Panc1 (cell line): ENCODE measurements at regions not wholly inside any gene's neighbourhood (a gene's known extent, or its start where the extent isn't known, plus 50 kb on each side); places are given as distances from the start of the nearest gene placed in this dataset.

Experiments used
- ATAC-seq: fragments of 200-7000 bp; cut with Tn5 transposase; 2 replicates; pipeline ENCODE4 v1.9.1; 2020; ENCODE audit warnings: mild to moderate bottlenecking, moderate library complexity
- BruUV-seq: library from RNA; stranded (reverse); fragments of 400-500 nt; replicated peaks from 2 replicates; lab custom pipeline; 2021; lab: Mats Ljungman, UMichigan
- CTCF ChIA-PET: fragments of 300-600 bp; sonication (Branson Sonifier 250); formaldehyde crosslinking; loops from one replicate; lab custom pipeline; 2022; ENCODE audit warnings: antibody characterized with exemption; lab: Charles Lee
- POLR2A ChIA-PET: fragments of 300-600 bp; sonication (Branson Sonifier 250); formaldehyde crosslinking; loops from one replicate; lab custom pipeline; 2022; ENCODE audit warnings: antibody characterized with exemption; lab: Charles Lee
- DNase-seq: peaks from one replicate; pipeline ENCODE4 v3.0.0-alpha.2; 2010; ENCODE audit warnings: low read depth, low spot score
- H3K27ac ChIP-seq: 2 replicates; pipeline ENCODE4 v1.5.1; 2011; ENCODE audit warnings: mild to moderate bottlenecking, low read length, inconsistent platforms
- H3K27me3 ChIP-seq: fragments of 200-500 bp; sonication (Bioruptor generic); 2 replicates; pipeline ENCODE4 v1.6.0; 2014; ENCODE audit warnings: low read length, inconsistent platforms; ENCODE audit not compliant: control insufficient read depth, insufficient read depth
- H3K36me3 ChIP-seq: fragments of 200-500 bp; sonication (Bioruptor generic); 2 replicates; pipeline ENCODE4 v1.5.1; 2014; ENCODE audit warnings: inconsistent platforms, mild to moderate bottlenecking, low read length, moderate library complexity; ENCODE audit not compliant: control insufficient read depth, insufficient read depth
- H3K4me1 ChIP-seq: 2 replicates; pipeline ENCODE4 v1.5.1; 2011; ENCODE audit warnings: inconsistent platforms, mild to moderate bottlenecking, low read length, moderate library complexity; ENCODE audit not compliant: control insufficient read depth, insufficient read depth
- H3K4me3 ChIP-seq, 2 experiments: 2 replicates each; pipeline ENCODE4 v1.5.1; 2011 to 2012; ENCODE audit warnings: low read depth in 2 of 2, low read length in 2 of 2, mild to moderate bottlenecking in 2 of 2, inconsistent platforms in 1 of 2, moderate library complexity in 1 of 2
- H3K9me3 ChIP-seq: fragments of 200-500 bp; sonication (Bioruptor generic); 2 replicates; pipeline ENCODE4 v1.5.1; 2014; ENCODE audit warnings: low read depth, mild to moderate bottlenecking, inconsistent platforms, low read length, moderate library complexity; ENCODE audit not compliant: control insufficient read depth, insufficient read depth
- POLR2AphosphoS5 ChIP-seq: IDR thresholded peaks from 2 replicates; pipeline ENCODE4 v1.6.1; 2012; ENCODE audit warnings: mild to moderate bottlenecking, low read depth, low read length, moderate library complexity
- SIN3A ChIP-seq: IDR thresholded peaks from 2 replicates; pipeline ENCODE4 v1.6.1; 2012; ENCODE audit warnings: low read depth, mild to moderate bottlenecking, low read length, moderate library complexity, borderline replicate concordance; ENCODE audit not compliant: insufficient read depth
- TCF7L2 ChIP-seq: IDR thresholded peaks from 2 replicates; pipeline ENCODE4 v1.6.1; 2011; ENCODE audit warnings: mild to moderate bottlenecking, low read depth, low read length, inconsistent platforms
- in situ Hi-C: cut with HindIII; loops from 2 replicates; pipeline ENCODE4 v1.10.0; 2016; ENCODE audit warnings: low sequenced_read_pairs, low pct_unique_long_range_greater_than_20kb
- intact Hi-C: fragments of 100-400 bp; cut with micrococcal nuclease; formaldehyde crosslinking; loops from one replicate; pipeline ENCODE4 v1.10.0; 2022; ENCODE audit not compliant: unreplicated experiment
- TF ChIP-seq, protein P1 (sequence below), 2 experiments: IDR thresholded peaks; 2 replicates each; pipeline ENCODE4 v1.6.1; 2011 to 2012; ENCODE audit warnings: low read depth in 2 of 2, control low read depth in 1 of 2, low read length in 1 of 2, mild to moderate bottlenecking in 1 of 2, moderate library complexity in 1 of 2; ENCODE audit not compliant: insufficient read depth in 1 of 2
- TF ChIP-seq, protein P2 (sequence below): fragments of 450-650 bp; IDR thresholded peaks from 2 replicates; pipeline ENCODE4 v1.5.1; 2017; ENCODE audit warnings: mild to moderate bottlenecking

DNA sequence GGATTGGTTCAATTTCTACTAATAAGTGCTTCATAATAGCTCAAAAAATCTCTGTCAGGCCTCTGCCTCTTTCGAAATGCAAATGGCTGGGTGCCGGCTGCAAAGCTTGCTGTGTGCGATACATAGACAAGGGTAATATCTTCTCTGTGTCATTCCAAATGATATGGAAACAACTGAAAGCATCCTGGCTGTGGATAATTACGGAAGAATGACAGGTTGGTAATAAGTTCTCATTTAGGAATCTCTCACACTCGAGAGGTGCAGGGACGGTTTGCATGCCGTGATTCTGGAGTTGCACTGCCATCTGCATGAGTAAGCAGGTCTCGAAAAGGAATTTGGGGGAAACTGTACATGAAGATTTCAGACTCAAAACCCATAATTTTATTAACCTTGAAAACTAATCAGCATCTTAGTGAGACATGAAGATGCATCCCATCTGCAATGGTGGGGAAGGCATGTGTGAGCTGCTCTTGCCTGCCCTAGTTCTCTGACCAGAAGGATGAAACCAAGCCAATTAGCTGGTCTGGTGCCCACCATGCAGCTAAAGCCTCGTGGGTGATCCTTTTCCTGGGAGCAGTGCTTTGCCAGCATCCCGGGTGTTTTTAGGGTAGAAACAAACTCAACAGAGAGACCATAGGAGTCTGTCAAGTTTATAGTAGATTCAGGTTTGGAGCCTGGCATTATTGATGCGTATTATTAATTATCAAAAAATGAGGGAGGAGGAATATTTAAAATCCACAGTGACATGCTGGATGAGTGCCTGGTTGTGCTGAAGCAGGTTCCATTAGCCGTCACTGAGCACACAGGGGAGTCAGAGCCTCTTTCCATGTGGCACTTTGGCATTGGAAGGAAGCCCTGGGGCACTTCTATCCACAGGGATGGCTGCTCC, 503.6 kb upstream of the MGMT start:
- in situ Hi-C loops, result no loop called here
- ATAC-seq, result no peak
- ChIA-PET POLR2A (interaction anchor here (0.7 kb wide), 1 partner anchor 207 kb away, joined by 16 read pairs; no protein-coding TSS in a partner anchor), CTCF (no interaction called here)
- peaks cover 14% of the 10 kb centered on the region; the same call in 1 of the 2 replicates for H3K27me3 ChIP-seq
- no peaks in the 10 kb centered on the region for H3K9me3 ChIP-seq
- TF ChIP-seq SIN3A (no peak), POLR2AphosphoS5 (no peak), TCF7L2 (no peak)
- TF ChIP-seq, protein P1, sequence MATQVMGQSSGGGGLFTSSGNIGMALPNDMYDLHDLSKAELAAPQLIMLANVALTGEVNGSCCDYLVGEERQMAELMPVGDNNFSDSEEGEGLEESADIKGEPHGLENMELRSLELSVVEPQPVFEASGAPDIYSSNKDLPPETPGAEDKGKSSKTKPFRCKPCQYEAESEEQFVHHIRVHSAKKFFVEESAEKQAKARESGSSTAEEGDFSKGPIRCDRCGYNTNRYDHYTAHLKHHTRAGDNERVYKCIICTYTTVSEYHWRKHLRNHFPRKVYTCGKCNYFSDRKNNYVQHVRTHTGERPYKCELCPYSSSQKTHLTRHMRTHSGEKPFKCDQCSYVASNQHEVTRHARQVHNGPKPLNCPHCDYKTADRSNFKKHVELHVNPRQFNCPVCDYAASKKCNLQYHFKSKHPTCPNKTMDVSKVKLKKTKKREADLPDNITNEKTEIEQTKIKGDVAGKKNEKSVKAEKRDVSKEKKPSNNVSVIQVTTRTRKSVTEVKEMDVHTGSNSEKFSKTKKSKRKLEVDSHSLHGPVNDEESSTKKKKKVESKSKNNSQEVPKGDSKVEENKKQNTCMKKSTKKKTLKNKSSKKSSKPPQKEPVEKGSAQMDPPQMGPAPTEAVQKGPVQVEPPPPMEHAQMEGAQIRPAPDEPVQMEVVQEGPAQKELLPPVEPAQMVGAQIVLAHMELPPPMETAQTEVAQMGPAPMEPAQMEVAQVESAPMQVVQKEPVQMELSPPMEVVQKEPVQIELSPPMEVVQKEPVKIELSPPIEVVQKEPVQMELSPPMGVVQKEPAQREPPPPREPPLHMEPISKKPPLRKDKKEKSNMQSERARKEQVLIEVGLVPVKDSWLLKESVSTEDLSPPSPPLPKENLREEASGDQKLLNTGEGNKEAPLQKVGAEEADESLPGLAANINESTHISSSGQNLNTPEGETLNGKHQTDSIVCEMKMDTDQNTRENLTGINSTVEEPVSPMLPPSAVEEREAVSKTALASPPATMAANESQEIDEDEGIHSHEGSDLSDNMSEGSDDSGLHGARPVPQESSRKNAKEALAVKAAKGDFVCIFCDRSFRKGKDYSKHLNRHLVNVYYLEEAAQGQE (IDR thresholded peaks at IDR 0.05; ENCODE audit: insufficient read depth in 1 of 2, low read depth in 2 of 2, low read length in 1 of 2), result no peak
- TF ChIP-seq, protein P2, sequence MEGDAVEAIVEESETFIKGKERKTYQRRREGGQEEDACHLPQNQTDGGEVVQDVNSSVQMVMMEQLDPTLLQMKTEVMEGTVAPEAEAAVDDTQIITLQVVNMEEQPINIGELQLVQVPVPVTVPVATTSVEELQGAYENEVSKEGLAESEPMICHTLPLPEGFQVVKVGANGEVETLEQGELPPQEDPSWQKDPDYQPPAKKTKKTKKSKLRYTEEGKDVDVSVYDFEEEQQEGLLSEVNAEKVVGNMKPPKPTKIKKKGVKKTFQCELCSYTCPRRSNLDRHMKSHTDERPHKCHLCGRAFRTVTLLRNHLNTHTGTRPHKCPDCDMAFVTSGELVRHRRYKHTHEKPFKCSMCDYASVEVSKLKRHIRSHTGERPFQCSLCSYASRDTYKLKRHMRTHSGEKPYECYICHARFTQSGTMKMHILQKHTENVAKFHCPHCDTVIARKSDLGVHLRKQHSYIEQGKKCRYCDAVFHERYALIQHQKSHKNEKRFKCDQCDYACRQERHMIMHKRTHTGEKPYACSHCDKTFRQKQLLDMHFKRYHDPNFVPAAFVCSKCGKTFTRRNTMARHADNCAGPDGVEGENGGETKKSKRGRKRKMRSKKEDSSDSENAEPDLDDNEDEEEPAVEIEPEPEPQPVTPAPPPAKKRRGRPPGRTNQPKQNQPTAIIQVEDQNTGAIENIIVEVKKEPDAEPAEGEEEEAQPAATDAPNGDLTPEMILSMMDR, result no peak
- H3K4me3 ChIP-seq, result no peak overlapping the region
- intact Hi-C loops, result no loop called here
- no TSS peak for BruUV-seq
- DNase-seq, result no peak
- H3K36me3 ChIP-seq, result no peaks in the 10 kb centered on the region
- no peaks in the 10 kb centered on the region; the same call in 1 of the 2 replicates for H3K4me1 ChIP-seq
- no peak overlapping the region for H3K27ac ChIP-seq

GRCh38 chr10:128964100-128964403, 503.0 kb upstream of the MGMT start:
- no peaks in the 10 kb centered on the region for H3K9me3 ChIP-seq
- no peak overlapping the region for H3K27ac ChIP-seq
- POLR2A ChIA-PET, result no interaction called here
- CTCF ChIA-PET, result no interaction called here
- no peak for ATAC-seq
- no peaks in the 10 kb centered on the region for H3K36me3 ChIP-seq
- H3K27me3 ChIP-seq, result peaks cover 16% of the 10 kb centered on the region; the same call in 1 of the 2 replicates
- no peak overlapping the region for H3K4me3 ChIP-seq
- intact Hi-C loops (no loop called here), in situ Hi-C loops (no loop called here)
- no peaks in the 10 kb centered on the region; the same call in 1 of the 2 replicates for H3K4me1 ChIP-seq
- BruUV-seq, result no TSS peak
- DNase-seq, result no peak
- TF ChIP-seq SIN3A (no peak), POLR2AphosphoS5 (no peak), TCF7L2 (no peak)
- TF ChIP-seq, protein P1 (IDR thresholded peaks at IDR 0.05; ENCODE audit: insufficient read depth in 1 of 2, low read depth in 2 of 2, low read length in 1 of 2), result no peak
- TF ChIP-seq, protein P2, result no peak
